Hepatocyte (in vitro differentiated cells): ENCODE measurements at regions not wholly inside any gene's neighbourhood (a gene's known extent, or its start where the extent isn't known, plus 50 kb on each side); places are given as distances from the start of the nearest gene placed in this dataset.

Experiments
- CTCF ChIP-seq: fragments of 200-600 bp; sonication (generic); IDR thresholded peaks from 2 replicates; pipeline ENCODE4 v1.5.1; 2016; ENCODE audit warnings: antibody characterized with exemption, mild to moderate bottlenecking; ENCODE audit not compliant: poor library complexity
- EZH2 ChIP-seq: fragments of 200-600 bp; sonication (generic); IDR thresholded peaks from 2 replicates; pipeline ENCODE4 v1.6.1; 2016; ENCODE audit warnings: antibody characterized with exemption, mild to moderate bottlenecking, borderline replicate concordance
- EZH2phosphoT487 ChIP-seq: fragments of 200-600 bp; sonication (generic); IDR thresholded peaks from one replicate; pipeline ENCODE4 v1.6.1; 2018; ENCODE audit warnings: antibody characterized with exemption, mild to moderate bottlenecking, low read depth, moderate library complexity; ENCODE audit not compliant: unreplicated experiment, severe bottlenecking

GRCh38 chr15:77858792-77859490 is 218.6 kb downstream of the TBC1D2B start:
- TF ChIP-seq CTCF (no peak), EZH2 (no peak), EZH2phosphoT487 (no peak)
